CD4-positive, alpha-beta T cell treated with Interleukin-1 beta for 1 hour (primary cell): ENCODE measurements at regions not wholly inside any gene's neighbourhood (a gene's known extent, or its start where the extent isn't known, plus 50 kb on each side); places are given as distances from the start of the nearest gene placed in this dataset.
"Not testable (repeated sequence)": the region's sequence is repeated elsewhere in the genome, so short reads cannot be mapped to it uniquely, and the experiment has no call there.

Source experiments
- DNase-seq, 2 donors: peaks; one replicate each; pipeline ENCODE4 v3.0.0-alpha.2; 2020 to 2022

GRCh38 chr7:149995369-149996026 is 121.7 kb downstream of the ATP6V0E2 start:
- not testable (repeated sequence) for DNase-seq

- DNase-seq: peak in 1 of 2 donors; percentile 20
Observed at GRCh38 chr7:150000780-150001599, 127.2 kb downstream of the ATP6V0E2 start.

DNA sequence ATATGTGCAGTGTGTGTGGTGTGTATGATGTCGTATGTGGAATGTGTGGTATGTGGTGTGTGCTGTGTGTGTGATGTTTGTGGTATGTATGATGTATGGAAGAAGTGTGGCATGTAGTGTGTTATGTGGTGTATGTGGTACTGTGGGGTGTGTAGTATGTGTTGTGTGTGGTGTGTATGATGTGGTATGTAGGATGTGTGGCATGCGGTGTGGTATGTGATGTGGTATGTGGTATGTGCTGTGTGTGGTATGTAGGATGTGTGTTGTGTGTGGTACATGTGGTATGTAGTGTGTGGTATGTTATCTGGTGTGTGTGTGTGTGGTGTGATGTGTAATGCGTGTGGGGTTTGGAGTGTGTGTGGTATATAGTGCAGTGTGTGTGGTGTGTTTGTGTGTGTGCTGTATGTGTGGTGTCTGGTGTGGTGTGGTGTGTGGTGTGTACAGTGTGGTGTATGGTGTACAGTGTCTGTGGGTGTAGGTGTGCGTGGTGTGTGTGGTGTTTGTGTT is 129.6 kb downstream of the ATP6V0E2 start:
- no peak for DNase-seq

DNA sequence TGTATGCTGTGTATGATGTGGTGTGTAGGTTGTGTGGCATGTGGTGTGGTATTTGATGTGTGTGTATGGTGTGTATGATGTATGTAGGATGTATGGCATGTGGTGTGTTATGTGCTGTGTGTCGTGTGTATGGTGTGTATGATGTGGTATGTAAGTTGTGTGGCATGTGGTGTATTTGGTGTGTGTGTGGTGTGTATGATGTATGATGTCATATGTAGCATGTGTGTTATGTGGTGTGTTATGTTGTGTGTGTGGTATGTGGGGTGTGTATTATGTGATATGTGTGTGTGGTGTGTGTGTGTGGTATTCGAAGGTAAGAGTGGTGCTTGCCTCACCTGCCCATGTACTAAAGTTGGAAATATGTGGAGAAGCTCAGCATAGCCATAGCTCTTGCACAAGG is 130.2 kb downstream of the ATP6V0E2 start:
- not testable (repeated sequence) for DNase-seq

DNA sequence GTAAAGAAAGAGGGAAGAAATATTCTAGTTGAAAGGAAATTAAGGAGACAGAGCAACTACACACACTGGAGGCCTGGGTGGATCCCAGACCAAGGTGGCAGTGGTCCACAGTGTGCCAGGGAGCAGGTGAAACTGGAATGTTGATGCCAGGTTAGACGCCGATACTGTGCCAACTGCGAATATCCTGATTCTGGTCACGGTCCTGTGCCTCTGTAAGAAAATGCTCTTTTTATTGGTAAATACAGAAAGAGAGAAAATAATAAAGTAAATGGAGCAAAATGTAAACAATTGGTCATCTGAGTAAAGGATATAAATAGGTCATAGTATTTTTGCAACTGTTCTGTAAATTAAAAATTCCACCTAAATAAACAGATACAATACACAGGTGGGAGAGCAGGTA is 131.1 kb downstream of the ATP6V0E2 start:
- DNase-seq: not testable (repeated sequence)

GRCh38 chr7:150009620-150010303 is 136.0 kb downstream of the ATP6V0E2 start:
- not testable (repeated sequence) for DNase-seq

DNA sequence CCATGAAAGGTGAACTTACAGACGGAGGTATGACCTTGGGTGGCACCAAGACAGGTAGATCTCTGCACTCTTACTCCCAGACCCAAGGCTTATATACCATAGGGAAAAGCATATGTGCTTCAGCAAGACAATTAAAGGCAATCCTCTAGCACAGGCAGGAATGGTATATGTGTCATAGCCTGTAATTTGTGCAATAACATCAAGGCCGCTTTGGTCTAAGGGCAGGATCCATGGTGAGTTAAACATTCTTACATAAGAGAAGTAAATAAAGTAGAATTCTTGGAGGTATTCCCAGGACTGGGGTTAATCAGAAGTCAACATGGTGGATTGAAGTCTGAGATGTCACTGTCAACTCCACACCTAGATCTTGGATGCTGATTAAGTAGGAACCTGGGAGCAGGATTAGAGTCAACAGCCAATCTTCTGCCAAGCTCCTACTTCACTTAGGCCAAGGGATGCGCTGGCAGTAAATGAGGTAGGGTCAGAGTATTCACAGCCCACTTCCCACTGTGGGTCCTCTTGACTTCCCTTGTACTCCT is 143.0 kb downstream of the ATP6V0E2 start:
- DNase-seq: not testable (repeated sequence)

GRCh38 chr7:150020210-150020609 is 146.4 kb downstream of the ATP6V0E2 start:
- DNase-seq: not testable (repeated sequence)

GRCh38 chr7:150024550-150025490 is 151.1 kb downstream of the ATP6V0E2 start:
- DNase-seq: not testable (repeated sequence)

GRCh38 chr7:150025802-150026201 is 152.0 kb downstream of the ATP6V0E2 start:
- DNase-seq: not testable (repeated sequence)

DNA sequence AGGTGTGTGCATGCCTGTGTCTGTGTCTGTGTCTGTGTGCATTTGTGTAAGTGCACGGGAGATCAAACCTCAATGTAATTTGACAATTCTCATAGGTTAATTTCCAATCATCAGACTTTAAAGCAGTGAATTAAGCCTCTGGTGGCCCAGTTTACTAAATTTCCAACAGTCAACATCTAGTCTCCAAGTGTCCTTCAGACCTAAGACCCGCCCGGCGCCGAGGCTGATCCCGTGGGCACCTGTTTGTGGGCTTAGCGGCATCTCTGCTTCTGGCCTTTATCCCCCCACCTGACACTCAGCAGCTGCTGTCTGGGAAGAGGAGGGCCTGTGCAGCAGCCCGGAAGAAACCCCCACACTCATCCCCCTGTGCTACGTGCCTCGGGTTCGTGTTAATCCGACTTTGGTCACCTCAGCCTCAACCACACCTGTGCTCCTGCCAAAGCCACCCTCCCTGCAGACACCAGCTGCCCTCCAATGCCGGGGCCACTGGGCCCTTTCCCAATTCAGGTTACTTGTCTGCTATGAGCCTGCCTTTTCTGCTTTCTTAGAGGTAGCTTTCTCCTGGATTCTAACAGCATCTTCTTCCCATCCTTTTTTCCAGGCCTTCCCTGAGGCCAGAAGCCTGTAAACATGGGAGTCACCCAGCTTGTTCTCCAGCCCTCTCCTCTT is 154.7 kb downstream of the ATP6V0E2 start:
- not testable (repeated sequence) for DNase-seq

DNA sequence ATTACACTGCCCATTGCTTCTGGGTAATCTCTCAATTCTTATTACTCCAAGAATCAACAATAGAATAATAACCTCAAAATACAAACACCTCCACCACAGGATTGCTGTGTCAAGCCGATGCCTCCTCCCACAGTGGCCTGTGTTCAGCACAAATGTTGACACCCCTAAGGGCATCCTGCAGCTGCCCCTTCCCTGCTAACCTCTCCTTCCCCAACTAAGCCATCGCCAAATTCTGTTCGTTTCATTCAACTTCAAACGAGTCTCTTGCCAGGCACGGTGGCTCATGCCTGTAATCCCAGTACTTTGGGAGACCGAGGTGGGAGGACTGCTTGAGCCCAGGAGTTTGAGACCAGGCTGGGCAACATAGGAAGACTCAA is 155.2 kb downstream of the ATP6V0E2 start:
- not testable (repeated sequence) for DNase-seq

GRCh38 chr7:150031733-150032132 is 158.0 kb downstream of the ATP6V0E2 start:
- not testable (repeated sequence) for DNase-seq

GRCh38 chr7:150033711-150034110 is 159.9 kb downstream of the ATP6V0E2 start:
- not testable (repeated sequence) for DNase-seq

DNA sequence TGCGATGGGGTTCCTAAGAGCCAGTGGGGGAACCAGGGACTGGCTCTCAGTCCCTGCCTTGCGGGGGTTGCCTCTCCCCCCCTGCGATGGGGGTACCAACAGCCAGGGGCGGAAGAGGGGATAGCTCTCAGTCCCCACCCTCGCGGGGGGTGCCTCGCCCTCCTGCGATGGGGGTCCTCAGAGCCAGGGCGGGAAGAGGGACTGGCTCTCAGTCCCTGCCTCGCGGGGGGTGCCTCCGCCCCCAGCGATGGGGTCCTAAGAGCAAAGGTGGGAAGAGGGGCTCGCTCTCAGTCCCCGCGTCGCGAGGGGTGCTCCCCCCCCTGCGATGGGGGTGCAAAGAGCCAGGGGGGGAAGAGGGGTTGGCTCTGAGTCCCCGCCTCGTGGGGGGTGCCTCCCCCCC is 162.0 kb downstream of the ATP6V0E2 start:
- not testable (repeated sequence) for DNase-seq

GRCh38 chr7:150039061-150039460 is 165.3 kb downstream of the ATP6V0E2 start:
- DNase-seq: not testable (repeated sequence)

GRCh38 chr7:150042281-150042680 is 168.5 kb downstream of the ATP6V0E2 start:
- not testable (repeated sequence) for DNase-seq

DNA sequence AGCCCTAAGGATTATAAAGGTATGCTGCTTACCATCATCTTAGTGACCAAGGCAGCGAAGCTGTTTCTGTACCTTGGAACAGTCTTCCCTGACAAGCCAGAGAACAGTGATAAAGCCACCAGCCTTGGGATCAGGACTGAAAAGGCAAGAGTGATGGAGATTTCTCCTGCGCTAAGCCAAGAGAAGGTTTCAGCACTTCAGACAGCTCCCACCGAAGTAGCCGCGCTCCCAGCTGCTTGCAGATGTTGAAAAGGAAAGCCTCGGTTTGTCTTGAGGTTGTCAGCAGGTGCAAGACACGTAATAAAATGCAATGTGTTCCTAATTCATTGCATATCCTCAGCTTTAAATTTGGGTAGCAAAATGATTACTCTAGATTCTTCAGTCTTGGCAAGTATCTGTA is 171.0 kb downstream of the ATP6V0E2 start:
- DNase-seq: peak in 1 of 2 donors; percentile 17

DNA sequence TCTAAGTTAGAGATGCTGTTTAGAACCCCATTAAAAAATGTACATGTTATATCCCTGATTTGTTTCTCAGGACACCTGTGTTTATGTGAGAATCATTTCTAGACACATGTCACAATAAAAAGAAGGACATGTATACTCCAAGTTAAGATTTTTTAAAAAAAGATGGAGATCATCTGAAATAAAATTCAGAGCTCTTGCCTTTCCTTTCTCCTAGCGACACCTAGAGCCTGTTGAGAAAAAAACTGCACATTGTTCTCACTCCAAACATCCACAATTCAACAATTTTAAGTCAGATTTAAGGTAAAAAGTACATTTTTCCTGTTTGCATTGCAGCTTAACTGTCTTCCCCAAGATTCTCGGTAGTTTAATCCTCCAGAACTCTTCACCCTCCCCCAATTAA is 171.8 kb downstream of the ATP6V0E2 start:
- not testable (repeated sequence) for DNase-seq

- DNase-seq: not testable (repeated sequence)
Observed at GRCh38 chr7:150046290-150047194, 172.8 kb downstream of the ATP6V0E2 start.
